ENCODE measurements at regions not wholly inside any gene's neighbourhood (a gene's known extent, or its start where the extent isn't known, plus 50 kb on each side); places are given as distances from the start of the nearest gene placed in this dataset.
"Not testable (repeated sequence)": the region's sequence is repeated elsewhere in the genome, so short reads cannot be mapped to it uniquely, and the experiment has no call there.

- H3K9me3 ChIP-seq (ENCODE audit: insufficient read depth, low read depth, low read length); DNase-seq; H4K8ac ChIP-seq (ENCODE audit: low read depth, low read length); H3K79me1 ChIP-seq (ENCODE audit: low read length); H3K14ac ChIP-seq (ENCODE audit: low read length); H3K4ac ChIP-seq (ENCODE audit: low read depth, low read length); H2BK5ac ChIP-seq (ENCODE audit: low read depth, low read length, poor library complexity); H4K91ac ChIP-seq (ENCODE audit: low read depth, low read length); H3K9ac ChIP-seq (ENCODE audit: low read length); H3K79me2 ChIP-seq (ENCODE audit: control insufficient read depth, insufficient read depth, low read length, poor library complexity); H2AFZ ChIP-seq (ENCODE audit: insufficient read depth, low read length, poor library complexity); H3K27ac ChIP-seq (ENCODE audit: low read depth, low read length); H3K27me3 ChIP-seq (ENCODE audit: insufficient read depth, low read length); H2BK120ac ChIP-seq (ENCODE audit: insufficient read depth, low read length, poor library complexity); H2AK5ac ChIP-seq (ENCODE audit: low read length); H3K36me3 ChIP-seq (ENCODE audit: control insufficient read depth in 1 of 2, insufficient read depth in 2 of 2, low read length in 2 of 2); H4K12ac ChIP-seq (ENCODE audit: low read depth, low read length); H3K4me3 ChIP-seq (ENCODE audit: low read depth, low read length); H3K18ac ChIP-seq (ENCODE audit: low read length); H3K4me1 ChIP-seq (ENCODE audit: control insufficient read depth in 1 of 2, insufficient read depth in 2 of 2, low read length in 2 of 2); H3K23ac ChIP-seq (ENCODE audit: low read length); H3K4me2 ChIP-seq (ENCODE audit: low read length); H2BK12ac ChIP-seq (ENCODE audit: low read length): not testable (repeated sequence)
- no CpG with 5 or more reads among the region's 6 CpGs for WGBS (ENCODE audit: extremely low coverage, insufficient coverage, insufficient read length)
Measured at GRCh38 chr17:16830770-16831169, 140.7 kb downstream of the CCDC144A start.

- not testable (repeated sequence) for H4K8ac ChIP-seq (ENCODE audit: low read depth, low read length); H3K18ac ChIP-seq (ENCODE audit: low read length); H3K4me2 ChIP-seq (ENCODE audit: low read length); H2AFZ ChIP-seq (ENCODE audit: insufficient read depth, low read length, poor library complexity); H2BK5ac ChIP-seq (ENCODE audit: low read depth, low read length, poor library complexity); H2AK5ac ChIP-seq (ENCODE audit: low read length); H3K23ac ChIP-seq (ENCODE audit: low read length); H3K79me2 ChIP-seq (ENCODE audit: control insufficient read depth, insufficient read depth, low read length, poor library complexity); H3K36me3 ChIP-seq (ENCODE audit: control insufficient read depth in 1 of 2, insufficient read depth in 2 of 2, low read length in 2 of 2); DNase-seq; H3K9me3 ChIP-seq (ENCODE audit: insufficient read depth, low read depth, low read length); H3K14ac ChIP-seq (ENCODE audit: low read length); H3K4ac ChIP-seq (ENCODE audit: low read depth, low read length); H2BK12ac ChIP-seq (ENCODE audit: low read length); H3K27ac ChIP-seq (ENCODE audit: low read depth, low read length); H4K12ac ChIP-seq (ENCODE audit: low read depth, low read length); H3K4me3 ChIP-seq (ENCODE audit: low read depth, low read length); H3K4me1 ChIP-seq (ENCODE audit: control insufficient read depth in 1 of 2, insufficient read depth in 2 of 2, low read length in 2 of 2); H3K27me3 ChIP-seq (ENCODE audit: insufficient read depth, low read length); H3K79me1 ChIP-seq (ENCODE audit: low read length); H2BK120ac ChIP-seq (ENCODE audit: insufficient read depth, low read length, poor library complexity); H4K91ac ChIP-seq (ENCODE audit: low read depth, low read length); H3K9ac ChIP-seq (ENCODE audit: low read length)
- no CpG with 5 or more reads among the region's 12 CpGs for WGBS (ENCODE audit: extremely low coverage, insufficient coverage, insufficient read length)
Measured at GRCh38 chr17:16830219-16830618, 140.2 kb downstream of the CCDC144A start.

All from trophoblast cell (in vitro differentiated cells and primary cell).